GM19238 (cell line): ENCODE measurements at regions not wholly inside any gene's neighbourhood (a gene's known extent, or its start where the extent isn't known, plus 50 kb on each side); places are given as distances from the start of the nearest gene placed in this dataset.
"Not testable (repeated sequence)": the region's sequence is repeated elsewhere in the genome, so short reads cannot be mapped to it uniquely, and the experiment has no call there.

Source experiments
- DNase-seq: peaks from one replicate; pipeline ENCODE4 v3.0.0; 2011; ENCODE audit warnings: low spot score; ENCODE audit not compliant: insufficient read length

- DNase-seq = no peak
Observed at GRCh38 chr5:38149815-38150195, 108.6 kb upstream of the EGFLAM start.

- DNase-seq = no peak
Observed at GRCh38 chr5:38148021-38148625, 110.2 kb upstream of the EGFLAM start.

GRCh38 chr5:38143384-38143783 lies 115.0 kb upstream of the EGFLAM start:
- no peak for DNase-seq

GRCh38 chr5:38141665-38142064 lies 116.7 kb upstream of the EGFLAM start:
- DNase-seq = no peak

- DNase-seq = no peak
Observed at GRCh38 chr5:38138574-38138973, 119.8 kb upstream of the EGFLAM start.

GRCh38 chr5:38135486-38136039 lies 122.8 kb upstream of the EGFLAM start:
- no peak for DNase-seq

- no peak for DNase-seq
Observed at GRCh38 chr5:38134810-38135209, 123.5 kb upstream of the EGFLAM start.

- not testable (repeated sequence) for DNase-seq
Observed at GRCh38 chr5:38134294-38134693, 124.1 kb upstream of the EGFLAM start.

GRCh38 chr5:38131686-38132085 lies 126.7 kb upstream of the EGFLAM start:
- no peak for DNase-seq

GRCh38 chr5:38124321-38124720 lies 134.0 kb upstream of the EGFLAM start:
- no peak for DNase-seq

- DNase-seq = no peak
Observed at GRCh38 chr5:38121420-38121819, 136.9 kb upstream of the EGFLAM start.

- DNase-seq = no peak
Observed at GRCh38 chr5:38119836-38120235, 138.5 kb upstream of the EGFLAM start.

GRCh38 chr5:38117784-38118479 lies 140.4 kb upstream of the EGFLAM start:
- no peak for DNase-seq

GRCh38 chr5:38115318-38115827 lies 143.0 kb upstream of the EGFLAM start:
- DNase-seq = no peak

- DNase-seq = no peak
Observed at GRCh38 chr5:38113880-38114279, 144.5 kb upstream of the EGFLAM start.

GRCh38 chr5:38113456-38113855 lies 144.9 kb upstream of the EGFLAM start:
- DNase-seq = no peak

- no peak for DNase-seq
Observed at GRCh38 chr5:38112938-38113337, 145.4 kb upstream of the EGFLAM start.

- no peak for DNase-seq
Observed at GRCh38 chr5:38110130-38110529, 148.2 kb upstream of the EGFLAM start.

- DNase-seq = no peak
Observed at GRCh38 chr5:38107096-38107495, 151.3 kb upstream of the EGFLAM start.

GRCh38 chr5:38105801-38106200 lies 152.6 kb upstream of the EGFLAM start:
- DNase-seq = no peak

GRCh38 chr5:38105231-38105570 lies 153.2 kb upstream of the EGFLAM start:
- no peak for DNase-seq

- no peak for DNase-seq
Observed at GRCh38 chr5:38104497-38105230, 153.7 kb upstream of the EGFLAM start.
